ENCODE measurements at regions not wholly inside any gene's neighbourhood (a gene's known extent, or its start where the extent isn't known, plus 50 kb on each side); places are given as distances from the start of the nearest gene placed in this dataset.

GRCh38 chr5:74122175-74122574 is 496.2 kb downstream of the ARHGEF28 start:
- DNase-seq (ENCODE audit: low read depth) = no peak

DNA sequence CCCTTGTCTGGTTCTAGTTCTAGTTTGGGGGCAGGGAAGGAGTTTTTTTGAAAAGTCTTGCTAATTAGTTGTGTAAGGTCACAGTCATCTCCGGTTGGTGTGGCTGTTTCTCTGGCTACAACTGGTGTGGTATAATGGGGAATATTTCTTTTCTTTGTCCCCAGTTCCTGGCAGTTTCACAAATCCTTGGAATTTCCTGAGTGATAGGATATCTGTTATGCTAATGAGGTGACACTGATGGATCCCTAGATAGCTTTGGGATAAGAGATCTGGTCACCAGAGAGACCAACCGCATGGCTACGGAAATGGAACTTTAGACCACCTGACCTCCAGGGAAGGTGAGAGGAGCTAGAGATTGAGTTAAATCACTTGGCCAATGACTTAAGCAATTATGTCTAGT is 494.6 kb downstream of the ARHGEF28 start:
- DNase-seq (ENCODE audit: low read depth) = no peak

GRCh38 chr5:74118071-74118470 is 492.1 kb downstream of the ARHGEF28 start:
- no peak for DNase-seq (ENCODE audit: low read depth)

- DNase-seq (ENCODE audit: low read depth) = no peak
These were observed 491.0 kb downstream of the ARHGEF28 start for GRCh38 chr5:74116984-74117383.

- no peak for DNase-seq (ENCODE audit: low read depth)
These were observed 490.3 kb downstream of the ARHGEF28 start for GRCh38 chr5:74116266-74116665.

DNA sequence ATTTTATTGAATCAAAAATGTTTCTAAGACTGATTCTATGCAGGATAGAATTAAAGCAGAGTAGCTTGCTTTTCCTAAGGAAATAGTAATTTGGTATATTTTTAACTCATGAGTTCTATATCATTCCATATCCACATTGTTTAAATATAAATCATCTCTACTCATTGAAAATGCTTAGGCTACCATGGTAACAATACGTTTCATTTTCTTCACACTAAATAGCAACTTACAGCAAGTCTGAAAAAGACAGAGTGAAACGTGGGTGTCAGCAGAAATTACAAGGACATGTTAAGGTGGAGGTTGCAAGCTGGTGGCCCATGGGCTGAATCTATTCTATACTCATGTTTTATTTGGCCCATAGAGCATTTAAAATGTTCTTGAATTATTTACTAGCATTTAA is 487.9 kb downstream of the ARHGEF28 start:
- no peak for DNase-seq (ENCODE audit: low read depth)

GRCh38 chr5:74113196-74113540 is 487.2 kb downstream of the ARHGEF28 start:
- no peak for DNase-seq (ENCODE audit: low read depth)

GRCh38 chr5:74112372-74113195 is 486.6 kb downstream of the ARHGEF28 start:
- DNase-seq (ENCODE audit: low read depth) = no peak

GRCh38 chr5:74111764-74112163 is 485.8 kb downstream of the ARHGEF28 start:
- no peak for DNase-seq (ENCODE audit: low read depth)

DNA sequence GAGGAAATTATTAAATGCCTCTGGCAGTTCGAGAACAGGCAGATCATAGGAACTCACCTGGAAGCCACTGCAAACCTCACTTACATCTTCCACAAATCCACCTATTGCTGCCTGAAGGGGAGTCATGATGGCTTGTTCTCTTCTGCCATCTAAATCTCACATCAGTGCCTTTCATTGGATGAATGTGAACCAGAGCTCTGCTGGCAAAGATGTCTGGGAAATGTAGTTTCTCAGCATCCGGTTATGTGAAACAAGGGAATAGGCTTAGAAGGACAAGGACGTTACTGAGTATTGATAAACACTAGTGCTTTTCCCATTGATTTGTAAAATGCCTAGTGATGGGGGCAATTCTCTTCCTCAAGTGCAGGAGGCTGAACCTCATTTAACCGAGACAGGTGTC is 483.3 kb downstream of the ARHGEF28 start:
- DNase-seq (ENCODE audit: low read depth) = no peak

GRCh38 chr5:74107899-74108298 is 481.9 kb downstream of the ARHGEF28 start:
- DNase-seq (ENCODE audit: low read depth) = no peak

DNA sequence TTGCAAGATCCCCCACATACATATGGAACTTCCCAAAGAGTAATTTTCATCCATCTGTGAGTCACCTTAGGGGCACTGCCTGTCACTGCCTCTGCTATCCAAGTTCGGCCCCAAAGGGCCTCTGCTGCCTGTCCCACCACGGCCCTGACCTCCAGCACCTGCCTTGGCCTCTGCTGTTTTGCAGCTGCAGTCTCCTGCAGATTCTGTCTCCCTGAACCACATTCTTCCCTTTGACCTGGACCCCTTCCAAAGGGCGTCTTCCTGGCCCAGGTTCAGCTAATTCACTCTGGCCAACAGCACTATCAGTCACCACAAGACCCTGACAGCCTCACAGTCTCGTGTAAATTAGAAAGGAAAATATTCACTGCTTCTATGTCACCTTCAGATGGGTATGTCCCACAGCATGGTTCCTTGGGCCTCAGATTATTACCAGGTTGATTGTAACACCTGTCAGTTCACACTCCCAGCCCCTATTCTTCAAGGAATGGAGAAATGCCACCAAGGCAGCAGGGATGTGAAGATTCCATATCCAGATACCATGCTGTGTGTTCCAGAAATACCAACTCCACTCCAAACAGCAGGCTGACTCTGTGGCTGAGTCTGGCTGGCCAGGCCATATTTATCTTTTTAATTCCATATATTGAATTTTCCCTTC is 479.3 kb downstream of the ARHGEF28 start:
- DNase-seq (ENCODE audit: low read depth) = no peak

DNA sequence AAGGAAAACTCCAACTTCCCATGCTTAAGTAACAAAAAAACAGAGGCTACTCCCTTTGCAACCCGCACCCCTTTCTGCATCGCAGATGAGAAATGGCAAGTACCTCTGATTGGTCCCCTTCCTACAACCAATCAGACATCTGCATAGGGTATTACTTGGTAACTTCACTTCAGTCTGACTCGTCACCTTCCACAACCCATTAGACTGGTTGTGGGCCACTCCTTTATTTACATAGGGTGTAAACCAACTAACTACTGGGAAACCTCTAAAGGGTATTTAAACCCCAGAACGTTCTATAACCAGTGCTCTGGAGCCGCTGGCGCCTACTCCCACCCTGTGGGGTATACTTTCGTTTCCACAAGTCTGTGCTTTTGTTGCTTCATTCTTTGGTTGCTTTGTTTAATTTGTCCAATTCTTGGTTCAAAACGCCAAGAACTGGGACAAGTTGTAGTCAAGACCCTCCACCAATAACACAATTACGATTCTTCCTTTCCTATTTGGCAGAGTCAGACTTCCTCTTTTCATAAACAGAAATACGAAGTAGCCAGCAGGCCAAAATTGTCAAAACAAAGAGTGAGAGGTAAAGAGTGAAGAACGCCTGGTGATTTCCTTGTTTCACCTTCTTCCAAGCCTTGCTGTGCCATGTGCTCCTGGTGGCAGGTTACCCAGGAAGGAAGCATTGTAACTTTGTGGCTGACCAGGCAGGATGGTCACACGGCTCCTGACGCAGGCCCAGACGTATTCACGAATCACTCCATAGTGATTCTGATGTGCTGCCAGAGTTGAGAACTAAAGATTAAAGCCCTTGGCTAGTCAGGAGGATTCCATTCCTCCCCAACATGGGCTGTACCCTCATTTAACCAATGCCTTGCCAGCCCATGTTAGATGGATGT is 477.4 kb downstream of the ARHGEF28 start:
- DNase-seq (ENCODE audit: low read depth) = no peak

DNA sequence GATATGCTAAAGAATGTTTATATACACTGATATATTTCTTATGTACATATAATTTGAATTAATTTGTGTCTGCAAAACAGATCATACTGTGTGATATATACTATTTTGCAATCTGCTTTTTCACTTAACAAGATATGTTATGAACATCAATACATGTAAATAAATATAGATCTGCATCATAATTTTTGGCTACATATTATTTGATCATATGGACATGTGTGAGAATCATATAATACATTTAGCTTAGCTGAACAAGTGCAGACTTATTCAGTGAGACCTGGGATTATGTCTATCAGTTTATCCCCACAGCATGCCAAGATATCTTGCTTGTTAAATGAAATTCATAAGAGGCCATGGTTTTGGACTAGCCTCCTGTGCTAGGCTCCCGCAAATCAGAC is 474.3 kb downstream of the ARHGEF28 start:
- DNase-seq (ENCODE audit: low read depth) = no peak

DNA sequence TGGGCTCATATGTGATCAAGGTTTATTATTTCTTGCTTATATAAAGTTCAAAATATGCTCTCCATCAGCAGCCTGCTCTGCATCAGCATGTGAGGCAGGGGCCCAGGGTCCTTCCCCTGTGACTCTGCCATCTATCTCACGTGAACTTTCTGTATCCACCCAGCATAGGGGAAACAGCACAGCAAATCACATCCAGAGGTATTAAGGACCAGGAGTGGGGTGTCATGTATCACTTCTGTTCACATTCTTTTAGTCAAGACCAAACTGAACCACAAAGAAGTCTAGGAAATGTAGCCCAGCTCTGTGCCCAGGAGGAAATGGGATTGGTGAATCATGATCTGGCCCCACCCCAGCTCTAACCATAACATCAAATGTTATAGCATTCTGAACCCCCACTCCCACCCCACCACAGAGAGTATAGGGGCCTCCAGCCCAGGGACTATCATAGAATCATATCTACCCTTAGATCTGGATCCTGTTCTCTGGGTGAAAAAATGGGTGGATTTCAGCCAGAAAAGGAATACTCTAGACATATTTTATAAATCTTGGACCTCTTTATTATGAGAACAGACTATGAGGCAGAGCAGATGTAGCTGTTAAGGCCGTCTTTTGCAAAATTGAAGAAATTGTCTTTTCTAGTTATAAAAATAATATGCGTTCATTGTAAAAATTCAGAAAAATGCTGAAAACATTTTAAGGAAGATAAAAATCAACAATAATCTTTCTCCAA is 473.7 kb downstream of the ARHGEF28 start:
- DNase-seq (ENCODE audit: low read depth) = no peak

- DNase-seq (ENCODE audit: low read depth) = no peak
These were observed 472.9 kb downstream of the ARHGEF28 start for GRCh38 chr5:74098941-74099340.

- no peak for DNase-seq (ENCODE audit: low read depth)
These were observed 472.5 kb downstream of the ARHGEF28 start for GRCh38 chr5:74098456-74098855.

- DNase-seq (ENCODE audit: low read depth) = no peak
These were observed 470.3 kb downstream of the ARHGEF28 start for GRCh38 chr5:74096325-74096724.

DNA sequence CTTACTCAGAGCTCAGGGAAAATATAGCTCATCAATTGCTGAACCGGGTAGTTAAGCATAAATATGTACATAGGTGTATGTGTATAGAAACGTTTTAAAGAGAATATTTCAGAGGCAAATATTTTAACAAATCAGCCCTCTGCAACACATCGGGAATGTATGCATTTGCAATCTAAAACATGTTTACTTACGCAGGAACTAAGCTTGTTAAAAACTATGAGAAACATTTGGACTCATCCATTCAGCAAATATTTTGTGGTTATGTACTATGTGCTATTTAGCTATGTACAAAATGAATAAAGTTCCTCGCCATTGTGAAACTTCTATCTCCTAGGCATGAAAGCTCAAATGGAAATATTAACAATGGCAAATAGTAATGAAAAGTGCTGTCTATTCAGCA is 469.9 kb downstream of the ARHGEF28 start:
- DNase-seq (ENCODE audit: low read depth) = no peak

GRCh38 chr5:74094782-74095108 is 468.7 kb downstream of the ARHGEF28 start:
- no peak for DNase-seq (ENCODE audit: low read depth)

DNA sequence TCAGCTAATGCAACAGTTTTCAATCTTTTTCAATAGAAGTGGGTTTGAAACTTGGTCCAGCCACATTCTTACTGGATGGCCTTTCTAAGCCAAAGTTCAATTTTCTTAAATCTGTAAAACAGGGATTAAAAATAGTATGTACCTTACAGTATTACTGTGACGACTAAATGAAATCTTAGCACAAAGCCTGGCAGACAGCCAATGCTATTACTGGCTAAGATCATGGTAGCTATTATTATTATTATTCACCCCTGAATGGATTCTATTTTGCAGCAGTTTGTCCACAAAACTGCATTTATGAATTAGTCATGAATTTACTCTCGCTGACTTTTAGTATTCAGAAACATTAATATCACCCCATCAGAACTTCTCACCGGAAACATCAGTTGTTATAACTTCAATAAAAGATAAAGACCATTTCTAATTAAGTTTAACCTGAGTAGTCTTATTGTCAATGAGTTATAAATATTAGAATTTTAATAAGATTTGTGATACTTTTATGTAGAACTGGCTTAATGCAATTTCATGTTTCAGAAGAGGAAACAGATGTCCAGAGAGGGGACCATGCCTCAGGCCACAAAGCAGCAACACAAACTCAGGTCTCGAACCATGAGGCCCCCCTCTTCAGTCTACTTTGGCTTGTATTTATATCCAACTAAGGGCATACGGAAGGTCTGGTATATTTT is 468.2 kb downstream of the ARHGEF28 start:
- DNase-seq (ENCODE audit: low read depth) = no peak

- no peak for DNase-seq (ENCODE audit: low read depth)
These were observed 467.6 kb downstream of the ARHGEF28 start for GRCh38 chr5:74093561-74093960.
